VCaP (cell line): ENCODE measurements at regions not wholly inside any gene's neighbourhood (a gene's known extent, or its start where the extent isn't known, plus 50 kb on each side); places are given as distances from the start of the nearest gene placed in this dataset.
"Not testable (repeated sequence)": the region's sequence is repeated elsewhere in the genome, so short reads cannot be mapped to it uniquely, and the experiment has no call there.

Experiments
- H3K27ac ChIP-seq: fragments of 450-650 bp; 2 replicates; pipeline ENCODE4 v1.5.1; 2017
- TF ChIP-seq, protein P1 (sequence below): fragments of 450-650 bp; conservative IDR thresholded peaks from 2 replicates; pipeline ENCODE4 v1.5.1; 2017; ENCODE audit warnings: mild to moderate bottlenecking, moderate library complexity

DNA sequence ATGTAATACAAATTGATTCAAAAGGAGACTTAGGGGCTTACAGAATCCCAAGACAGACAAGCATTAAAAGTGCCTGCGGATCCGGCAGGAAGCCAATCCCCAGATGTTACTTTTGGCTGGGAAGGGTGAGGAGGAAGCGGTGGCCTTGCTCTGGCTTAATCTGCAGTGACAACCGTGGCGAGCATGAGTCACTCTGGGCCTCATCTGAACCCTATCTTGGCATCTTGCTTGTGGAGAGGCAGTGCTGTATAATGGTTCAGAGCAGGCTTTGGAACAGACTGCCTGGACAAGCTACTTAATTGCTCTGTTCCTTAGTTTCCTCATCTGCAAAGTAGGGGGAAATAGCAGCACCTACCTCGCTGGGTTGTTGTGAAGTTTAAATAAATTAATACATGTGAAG lies 74.1 kb downstream of the XCL2 start:
- H3K27ac ChIP-seq, result peak overlapping the region; percentile 78
- TF ChIP-seq, protein P1, sequence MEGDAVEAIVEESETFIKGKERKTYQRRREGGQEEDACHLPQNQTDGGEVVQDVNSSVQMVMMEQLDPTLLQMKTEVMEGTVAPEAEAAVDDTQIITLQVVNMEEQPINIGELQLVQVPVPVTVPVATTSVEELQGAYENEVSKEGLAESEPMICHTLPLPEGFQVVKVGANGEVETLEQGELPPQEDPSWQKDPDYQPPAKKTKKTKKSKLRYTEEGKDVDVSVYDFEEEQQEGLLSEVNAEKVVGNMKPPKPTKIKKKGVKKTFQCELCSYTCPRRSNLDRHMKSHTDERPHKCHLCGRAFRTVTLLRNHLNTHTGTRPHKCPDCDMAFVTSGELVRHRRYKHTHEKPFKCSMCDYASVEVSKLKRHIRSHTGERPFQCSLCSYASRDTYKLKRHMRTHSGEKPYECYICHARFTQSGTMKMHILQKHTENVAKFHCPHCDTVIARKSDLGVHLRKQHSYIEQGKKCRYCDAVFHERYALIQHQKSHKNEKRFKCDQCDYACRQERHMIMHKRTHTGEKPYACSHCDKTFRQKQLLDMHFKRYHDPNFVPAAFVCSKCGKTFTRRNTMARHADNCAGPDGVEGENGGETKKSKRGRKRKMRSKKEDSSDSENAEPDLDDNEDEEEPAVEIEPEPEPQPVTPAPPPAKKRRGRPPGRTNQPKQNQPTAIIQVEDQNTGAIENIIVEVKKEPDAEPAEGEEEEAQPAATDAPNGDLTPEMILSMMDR, result no peak

DNA sequence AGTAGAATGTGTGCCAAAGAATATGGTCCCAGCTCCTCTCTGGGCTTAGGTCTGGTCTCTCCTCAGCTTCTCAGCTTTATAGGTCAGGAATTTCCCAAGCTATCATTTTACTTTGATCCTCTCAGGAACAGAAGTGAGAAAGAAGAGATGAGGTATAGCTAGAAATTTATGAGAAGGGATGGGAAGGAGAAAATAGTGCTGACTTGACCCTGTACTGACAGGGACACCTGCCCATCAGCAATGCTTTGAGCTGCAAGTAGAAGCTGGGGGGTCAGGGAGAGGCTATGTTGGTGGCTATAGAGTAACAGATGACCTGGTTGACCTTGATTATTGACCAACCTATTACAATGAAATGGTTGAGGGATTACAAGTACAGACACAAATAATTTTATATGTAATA lies 75.0 kb downstream of the XCL2 start:
- TF ChIP-seq, protein P1, result no peak
- peak overlapping the region; percentile 78 for H3K27ac ChIP-seq

DNA sequence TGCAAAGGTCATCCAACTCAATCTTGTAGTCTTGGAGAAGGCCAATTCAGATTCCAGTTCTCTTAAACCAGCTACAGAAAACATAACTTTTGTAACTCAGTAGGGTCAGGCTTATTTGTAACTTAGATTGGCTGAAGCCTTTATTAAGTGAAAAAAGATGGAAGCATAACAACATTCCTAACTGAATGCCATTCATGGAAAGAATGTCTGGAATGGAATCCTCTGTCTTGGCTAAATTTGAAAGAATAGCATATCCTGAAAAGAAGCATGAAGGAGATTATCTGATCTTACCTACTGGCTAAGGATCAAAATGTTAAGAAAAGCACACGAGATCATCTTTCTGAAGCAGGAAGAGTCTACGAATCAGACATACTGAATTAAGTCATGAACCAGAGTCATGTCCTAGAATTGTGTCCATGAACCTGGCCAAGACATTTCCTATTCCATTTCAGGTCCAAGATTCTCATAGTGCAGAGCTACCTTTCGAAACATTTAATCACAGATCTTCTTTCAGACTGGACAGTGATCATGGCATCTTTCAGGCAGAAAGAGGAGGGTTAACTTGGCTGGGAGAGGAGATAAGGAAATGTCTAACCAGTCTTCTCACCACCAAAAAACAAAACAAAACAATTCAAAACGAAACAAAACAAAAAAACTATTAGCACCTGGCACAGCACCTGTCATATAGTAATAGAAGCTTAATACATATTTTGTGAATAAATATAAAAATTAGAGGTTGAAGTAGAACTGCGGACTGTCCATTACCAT lies 75.6 kb downstream of the XCL2 start:
- H3K27ac ChIP-seq, result peak overlapping the region; percentile 78
- TF ChIP-seq, protein P1, result no peak

DNA sequence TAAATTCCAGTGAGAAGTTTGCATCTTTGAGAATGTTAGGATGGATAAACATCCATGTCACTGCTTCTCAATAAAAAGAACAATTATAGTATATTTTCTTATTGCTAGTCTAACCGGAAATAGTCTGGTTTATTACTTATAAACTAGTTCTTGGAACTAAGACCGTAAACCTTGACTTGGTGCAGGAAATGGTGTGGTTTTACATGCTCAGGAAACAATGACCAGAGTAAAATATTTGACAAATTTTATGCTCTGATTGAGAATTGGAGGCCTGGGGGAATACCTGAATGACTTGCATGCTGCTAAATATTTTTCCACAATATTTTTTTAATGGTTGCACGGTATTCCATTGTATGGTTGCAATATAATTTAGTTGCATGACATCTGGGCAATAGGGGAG lies 76.3 kb downstream of the XCL2 start:
- TF ChIP-seq, protein P1, result no peak
- H3K27ac ChIP-seq, result peak overlapping the region; percentile 78

DNA sequence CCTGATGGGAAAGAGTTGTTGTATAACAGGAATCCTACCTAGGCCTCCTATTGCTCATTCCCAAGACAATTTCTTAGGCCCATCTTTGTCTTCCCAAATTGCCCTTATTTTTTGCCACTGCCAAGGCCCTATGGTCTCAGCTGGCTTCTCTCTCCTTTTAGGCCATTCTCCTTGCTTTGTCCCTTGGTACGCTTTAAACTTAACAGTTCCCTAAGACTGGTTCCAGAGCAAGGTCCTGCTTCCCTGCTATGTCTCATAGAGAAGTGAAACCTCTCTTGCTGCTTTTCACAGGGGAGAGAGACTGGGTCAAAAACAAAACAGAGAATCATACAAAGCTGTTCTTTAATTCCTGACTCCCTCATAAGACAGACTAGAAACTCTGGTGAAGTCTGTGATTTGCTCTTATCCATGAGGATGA lies 77.1 kb downstream of the XCL2 start:
- TF ChIP-seq, protein P1, result no peak
- H3K27ac ChIP-seq, result peak overlapping the region; percentile 78

DNA sequence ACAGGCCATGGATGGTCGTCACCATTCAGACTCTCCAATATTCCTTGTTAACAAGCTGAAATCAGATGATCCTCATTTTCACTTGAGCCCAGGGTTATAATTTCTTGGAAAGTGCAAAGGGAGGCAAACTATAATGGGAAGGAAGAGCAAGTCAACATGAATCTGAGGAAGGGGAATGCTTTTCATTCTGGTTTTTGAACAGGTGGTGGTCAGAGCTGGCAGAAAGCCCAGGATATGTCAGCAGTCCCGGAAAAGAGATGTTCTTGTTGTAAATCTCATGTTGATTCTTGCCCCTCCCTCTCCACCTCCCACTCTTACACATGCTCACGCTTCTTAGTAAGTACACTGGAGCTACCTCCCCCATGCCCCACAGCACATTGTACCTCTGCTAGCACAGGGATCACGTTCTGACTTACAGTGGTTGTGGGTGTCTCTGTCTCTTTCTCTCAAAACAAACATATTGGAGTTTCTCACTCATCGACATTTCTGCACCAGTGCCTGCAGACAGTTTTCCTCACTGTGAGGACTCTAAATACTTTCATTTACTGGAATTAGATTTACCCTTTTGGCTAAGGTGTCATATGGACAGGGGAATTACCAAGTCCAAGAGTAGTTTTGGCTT lies 77.6 kb downstream of the XCL2 start:
- TF ChIP-seq, protein P1, result no peak
- peak overlapping the region; percentile 78 for H3K27ac ChIP-seq

DNA sequence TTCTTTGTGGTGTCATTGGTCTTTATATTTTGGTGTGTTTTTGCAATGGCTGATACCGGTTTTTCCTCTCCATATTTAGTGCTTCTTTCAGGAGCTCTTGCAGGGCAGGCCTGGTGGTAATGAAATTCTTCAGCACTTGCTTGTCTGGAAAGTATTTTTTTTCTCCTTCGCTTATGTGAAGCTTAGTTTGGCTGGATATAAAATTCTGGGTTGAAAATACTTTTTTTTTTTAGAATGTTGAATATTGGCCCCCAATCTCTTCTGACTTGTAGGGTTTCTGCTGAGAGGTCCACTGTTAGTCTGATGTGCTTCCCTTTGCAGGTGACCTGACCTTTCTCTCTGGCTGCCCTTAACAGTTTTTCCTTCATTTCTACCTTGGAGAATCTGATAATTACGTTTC lies 82.7 kb downstream of the XCL2 start:
- H3K27ac ChIP-seq, result not testable (repeated sequence)

DNA sequence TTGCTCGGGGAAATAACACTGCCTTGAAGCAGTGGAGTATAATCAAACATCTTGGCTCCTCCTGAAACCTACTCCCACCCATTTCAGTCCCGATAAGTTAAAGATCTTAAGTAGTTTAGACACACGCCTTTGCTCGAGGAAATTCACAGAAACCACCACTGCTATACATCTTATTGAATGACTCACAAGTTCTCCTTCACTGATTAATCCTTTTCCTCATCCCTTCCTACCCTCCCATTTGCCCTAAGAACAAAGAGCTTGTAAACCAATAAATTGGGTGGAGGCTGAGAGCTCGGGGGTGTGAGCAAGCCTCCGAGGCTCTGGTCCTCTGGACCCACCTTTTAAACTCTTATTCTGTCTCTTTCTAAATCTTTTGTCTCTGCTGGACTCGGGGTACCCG lies 86.5 kb downstream of the XCL2 start:
- not testable (repeated sequence) for H3K27ac ChIP-seq
